ENCODE measurements at regions not wholly inside any gene's neighbourhood (a gene's known extent, or its start where the extent isn't known, plus 50 kb on each side); places are given as distances from the start of the nearest gene placed in this dataset.

GRCh38 chr5:143914756-143915155 is 102.8 kb downstream of the HMHB1 start:
- no peak overlapping the region for H3K14ac ChIP-seq (ENCODE audit: low read length in 2 of 2)
- no peak overlapping the region for H2BK120ac ChIP-seq (ENCODE audit: low read depth, low read length)
- H2AK5ac ChIP-seq (ENCODE audit: low read length, severe bottlenecking): no peak overlapping the region
- H3K4me1 ChIP-seq (ENCODE audit: control insufficient read depth, insufficient read depth, low read depth, low read length): no peaks in the 10 kb centered on the region
- no peak overlapping the region for H3K4me3 ChIP-seq (ENCODE audit: insufficient read depth in 1 of 2, low read depth in 1 of 2, low read length in 2 of 2)
- H3K4ac ChIP-seq (ENCODE audit: low read depth in 1 of 2, low read length in 2 of 2): no peak overlapping the region
- H3K9ac ChIP-seq (ENCODE audit: low read length): no peak overlapping the region
- no peak overlapping the region for H4K91ac ChIP-seq (ENCODE audit: low read length)
- H3K79me1 ChIP-seq (replicated peaks; ENCODE audit: low read length, poor library complexity, severe bottlenecking): no peaks in the 10 kb centered on the region
- no peak overlapping the region for H2AFZ ChIP-seq (ENCODE audit: low read depth, low read length)
- H3K27me3 ChIP-seq (ENCODE audit: control insufficient read depth in 1 of 2, insufficient read depth in 1 of 2, low read length in 2 of 2): no peaks in the 10 kb centered on the region
- H2BK5ac ChIP-seq (ENCODE audit: low read depth, low read length, poor library complexity, severe bottlenecking): no peak overlapping the region
- H3K27ac ChIP-seq (ENCODE audit: low read length, poor library complexity, severe bottlenecking): no peak overlapping the region
- no CpG with 5 or more reads among the region's 1 CpG for WGBS
- H3K23ac ChIP-seq (ENCODE audit: low read length in 2 of 2): no peak overlapping the region
- no peak for DNase-seq
- no peak overlapping the region for H2BK12ac ChIP-seq (ENCODE audit: low read length in 2 of 2)
- no peaks in the 10 kb centered on the region for H3K36me3 ChIP-seq (ENCODE audit: control insufficient read depth in 1 of 2, insufficient read depth in 2 of 2, low read depth in 1 of 2, low read length in 2 of 2)
- H3K9me3 ChIP-seq (ENCODE audit: control insufficient read depth, low read length): no peaks in the 10 kb centered on the region
- H3K4me2 ChIP-seq (ENCODE audit: low read length, poor library complexity, severe bottlenecking): no peak overlapping the region
- H3K18ac ChIP-seq (ENCODE audit: low read depth in 1 of 2, low read length in 2 of 2): no peak overlapping the region
- no peak overlapping the region for H2BK15ac ChIP-seq (ENCODE audit: low read depth, poor library complexity, severe bottlenecking)
- no peak overlapping the region for H4K8ac ChIP-seq (ENCODE audit: low read length)

- Histone ChIP-seq H3K27ac (ENCODE audit: low read length, poor library complexity, severe bottlenecking) (no peak overlapping the region), H3K4ac (ENCODE audit: low read depth in 1 of 2, low read length in 2 of 2) (no peak overlapping the region), H3K14ac (ENCODE audit: low read length in 2 of 2) (no peak overlapping the region), H3K27me3 (ENCODE audit: control insufficient read depth in 1 of 2, insufficient read depth in 1 of 2, low read length in 2 of 2) (no peaks in the 10 kb centered on the region), H3K4me1 (ENCODE audit: control insufficient read depth, insufficient read depth, low read depth, low read length) (no peaks in the 10 kb centered on the region), H2AK5ac (ENCODE audit: low read length, severe bottlenecking) (no peak overlapping the region), H2AFZ (ENCODE audit: low read depth, low read length) (no peak overlapping the region), H3K18ac (ENCODE audit: low read depth in 1 of 2, low read length in 2 of 2) (no peak overlapping the region), H2BK120ac (ENCODE audit: low read depth, low read length) (no peak overlapping the region), H2BK5ac (ENCODE audit: low read depth, low read length, poor library complexity, severe bottlenecking) (no peak overlapping the region), H2BK15ac (ENCODE audit: low read depth, poor library complexity, severe bottlenecking) (no peak overlapping the region), H3K4me3 (ENCODE audit: insufficient read depth in 1 of 2, low read depth in 1 of 2, low read length in 2 of 2) (no peak overlapping the region), H3K9me3 (ENCODE audit: control insufficient read depth, low read length) (no peaks in the 10 kb centered on the region), H3K79me1 (replicated peaks; ENCODE audit: low read length, poor library complexity, severe bottlenecking) (no peaks in the 10 kb centered on the region), H2BK12ac (ENCODE audit: low read length in 2 of 2) (no peak overlapping the region), H3K4me2 (ENCODE audit: low read length, poor library complexity, severe bottlenecking) (no peak overlapping the region), H3K9ac (ENCODE audit: low read length) (no peak overlapping the region), H3K23ac (ENCODE audit: low read length in 2 of 2) (no peak overlapping the region), H4K91ac (ENCODE audit: low read length) (no peak overlapping the region), H3K36me3 (ENCODE audit: control insufficient read depth in 1 of 2, insufficient read depth in 2 of 2, low read depth in 1 of 2, low read length in 2 of 2) (no peaks in the 10 kb centered on the region), H4K8ac (ENCODE audit: low read length) (no peak overlapping the region)
- DNase-seq: no peak
- WGBS: 86% methylated on average over 2 of the region's 2 CpGs
These were observed 104.5 kb downstream of the HMHB1 start for GRCh38 chr5:143916451-143916850.

GRCh38 chr5:143918961-143919360 is 107.0 kb downstream of the HMHB1 start:
- no peak overlapping the region for H3K4me2 ChIP-seq (ENCODE audit: low read length, poor library complexity, severe bottlenecking)
- H3K4me3 ChIP-seq (ENCODE audit: insufficient read depth in 1 of 2, low read depth in 1 of 2, low read length in 2 of 2): no peak overlapping the region
- H2BK5ac ChIP-seq (ENCODE audit: low read depth, low read length, poor library complexity, severe bottlenecking): no peak overlapping the region
- no peak overlapping the region for H3K14ac ChIP-seq (ENCODE audit: low read length in 2 of 2)
- no peak overlapping the region for H3K23ac ChIP-seq (ENCODE audit: low read length in 2 of 2)
- H3K36me3 ChIP-seq (ENCODE audit: control insufficient read depth in 1 of 2, insufficient read depth in 2 of 2, low read depth in 1 of 2, low read length in 2 of 2): no peaks in the 10 kb centered on the region
- no CpG with 5 or more reads among the region's 1 CpG for WGBS
- no peak overlapping the region for H2AK5ac ChIP-seq (ENCODE audit: low read length, severe bottlenecking)
- no peak overlapping the region for H3K18ac ChIP-seq (ENCODE audit: low read depth in 1 of 2, low read length in 2 of 2)
- no peak overlapping the region for H2BK120ac ChIP-seq (ENCODE audit: low read depth, low read length)
- no peaks in the 10 kb centered on the region for H3K27me3 ChIP-seq (ENCODE audit: control insufficient read depth in 1 of 2, insufficient read depth in 1 of 2, low read length in 2 of 2)
- no peak overlapping the region for H3K9ac ChIP-seq (ENCODE audit: low read length)
- no peak overlapping the region for H2AFZ ChIP-seq (ENCODE audit: low read depth, low read length)
- H4K8ac ChIP-seq (ENCODE audit: low read length): no peak overlapping the region
- H3K27ac ChIP-seq (ENCODE audit: low read length, poor library complexity, severe bottlenecking): no peak overlapping the region
- H2BK15ac ChIP-seq (ENCODE audit: low read depth, poor library complexity, severe bottlenecking): no peak overlapping the region
- no peaks in the 10 kb centered on the region for H3K79me1 ChIP-seq (replicated peaks; ENCODE audit: low read length, poor library complexity, severe bottlenecking)
- no peak overlapping the region for H4K91ac ChIP-seq (ENCODE audit: low read length)
- H2BK12ac ChIP-seq (ENCODE audit: low read length in 2 of 2): no peak overlapping the region
- H3K4me1 ChIP-seq (ENCODE audit: control insufficient read depth, insufficient read depth, low read depth, low read length): peaks cover 2% of the 10 kb centered on the region
- H3K9me3 ChIP-seq (ENCODE audit: control insufficient read depth, low read length): no peaks in the 10 kb centered on the region
- no peak overlapping the region for H3K4ac ChIP-seq (ENCODE audit: low read depth in 1 of 2, low read length in 2 of 2)
- no peak for DNase-seq

GRCh38 chr5:143920772-143921171 is 108.8 kb downstream of the HMHB1 start:
- no CpG with 5 or more reads among the region's 1 CpG for whole genome bisulfite sequencing
- Histone ChIP-seq H2BK5ac (ENCODE audit: low read depth, low read length, poor library complexity, severe bottlenecking) (no peak overlapping the region), H3K18ac (ENCODE audit: low read depth in 1 of 2, low read length in 2 of 2) (no peak overlapping the region), H3K4me2 (ENCODE audit: low read length, poor library complexity, severe bottlenecking) (no peak overlapping the region), H3K4ac (ENCODE audit: low read depth in 1 of 2, low read length in 2 of 2) (no peak overlapping the region), H2AFZ (ENCODE audit: low read depth, low read length) (no peak overlapping the region), H3K9me3 (ENCODE audit: control insufficient read depth, low read length) (no peaks in the 10 kb centered on the region), H4K8ac (ENCODE audit: low read length) (no peak overlapping the region), H3K36me3 (ENCODE audit: control insufficient read depth in 1 of 2, insufficient read depth in 2 of 2, low read depth in 1 of 2, low read length in 2 of 2) (no peaks in the 10 kb centered on the region), H2BK12ac (ENCODE audit: low read length in 2 of 2) (no peak overlapping the region), H3K23ac (ENCODE audit: low read length in 2 of 2) (no peak overlapping the region), H3K4me3 (ENCODE audit: insufficient read depth in 1 of 2, low read depth in 1 of 2, low read length in 2 of 2) (peak overlapping the region in 1 of 2 experiments; percentile 32), H3K27me3 (ENCODE audit: control insufficient read depth in 1 of 2, insufficient read depth in 1 of 2, low read length in 2 of 2) (no peaks in the 10 kb centered on the region), H3K4me1 (ENCODE audit: control insufficient read depth, insufficient read depth, low read depth, low read length) (peaks cover 2% of the 10 kb centered on the region), H3K27ac (ENCODE audit: low read length, poor library complexity, severe bottlenecking) (peak overlapping the region; percentile 21), H3K79me1 (replicated peaks; ENCODE audit: low read length, poor library complexity, severe bottlenecking) (no peaks in the 10 kb centered on the region), H3K9ac (ENCODE audit: low read length) (peak overlapping the region; percentile 65), H2BK120ac (ENCODE audit: low read depth, low read length) (no peak overlapping the region), H3K14ac (ENCODE audit: low read length in 2 of 2) (no peak overlapping the region), H2BK15ac (ENCODE audit: low read depth, poor library complexity, severe bottlenecking) (no peak overlapping the region), H2AK5ac (ENCODE audit: low read length, severe bottlenecking) (no peak overlapping the region), H4K91ac (ENCODE audit: low read length) (no peak overlapping the region)
- DNase-seq: no peak

Data from mesenchymal stem cell (in vitro differentiated cells and primary cell).